ENCODE measurements at regions not wholly inside any gene's neighbourhood (a gene's known extent, or its start where the extent isn't known, plus 50 kb on each side); places are given as distances from the start of the nearest gene placed in this dataset.

DNA sequence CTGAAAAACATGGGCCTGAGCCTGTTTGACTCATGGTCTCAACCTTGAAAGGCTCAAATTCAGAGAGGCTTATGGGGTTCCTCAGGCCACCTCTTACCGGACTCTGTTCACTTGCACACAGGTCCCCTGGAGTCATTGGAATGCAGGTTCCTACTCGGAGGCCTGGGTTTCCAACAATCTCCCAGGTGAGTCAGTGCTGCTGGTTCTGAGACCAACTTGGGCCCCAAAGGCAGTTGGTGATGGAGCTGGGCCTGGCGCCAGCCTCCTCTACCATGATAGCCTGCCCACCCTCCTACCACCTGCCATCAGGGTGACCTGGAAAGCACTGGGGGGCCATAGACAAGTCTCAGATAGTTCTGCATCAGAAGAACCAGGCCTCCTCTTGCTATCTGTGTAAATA, 188.4 kb downstream of the RGS3 start:
- TF ChIP-seq, protein P1, sequence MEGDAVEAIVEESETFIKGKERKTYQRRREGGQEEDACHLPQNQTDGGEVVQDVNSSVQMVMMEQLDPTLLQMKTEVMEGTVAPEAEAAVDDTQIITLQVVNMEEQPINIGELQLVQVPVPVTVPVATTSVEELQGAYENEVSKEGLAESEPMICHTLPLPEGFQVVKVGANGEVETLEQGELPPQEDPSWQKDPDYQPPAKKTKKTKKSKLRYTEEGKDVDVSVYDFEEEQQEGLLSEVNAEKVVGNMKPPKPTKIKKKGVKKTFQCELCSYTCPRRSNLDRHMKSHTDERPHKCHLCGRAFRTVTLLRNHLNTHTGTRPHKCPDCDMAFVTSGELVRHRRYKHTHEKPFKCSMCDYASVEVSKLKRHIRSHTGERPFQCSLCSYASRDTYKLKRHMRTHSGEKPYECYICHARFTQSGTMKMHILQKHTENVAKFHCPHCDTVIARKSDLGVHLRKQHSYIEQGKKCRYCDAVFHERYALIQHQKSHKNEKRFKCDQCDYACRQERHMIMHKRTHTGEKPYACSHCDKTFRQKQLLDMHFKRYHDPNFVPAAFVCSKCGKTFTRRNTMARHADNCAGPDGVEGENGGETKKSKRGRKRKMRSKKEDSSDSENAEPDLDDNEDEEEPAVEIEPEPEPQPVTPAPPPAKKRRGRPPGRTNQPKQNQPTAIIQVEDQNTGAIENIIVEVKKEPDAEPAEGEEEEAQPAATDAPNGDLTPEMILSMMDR (IDR thresholded peaks at IDR 0.05; ENCODE audit: insufficient read depth, low read depth, low read length): no peak
- no peak for TF ChIP-seq EZH2 (IDR thresholded peaks at IDR 0.05; ENCODE audit: insufficient read depth, low read length)

Measured in astrocyte (in vitro differentiated cells and primary cell).